ENCODE measurements at regions not wholly inside any gene's neighbourhood (a gene's known extent, or its start where the extent isn't known, plus 50 kb on each side); places are given as distances from the start of the nearest gene placed in this dataset.
"Not testable (repeated sequence)": the region's sequence is repeated elsewhere in the genome, so short reads cannot be mapped to it uniquely, and the experiment has no call there.

- not testable (repeated sequence) for DNase-seq
Observed at GRCh38 chr4:160365383-160365782, 1262.5 kb downstream of the RAPGEF2 start.

GRCh38 chr4:160370046-160370445 lies 1267.2 kb downstream of the RAPGEF2 start:
- no peak for DNase-seq

- no peak for DNase-seq
Observed at GRCh38 chr4:160371446-160371845, 1268.6 kb downstream of the RAPGEF2 start.

DNA sequence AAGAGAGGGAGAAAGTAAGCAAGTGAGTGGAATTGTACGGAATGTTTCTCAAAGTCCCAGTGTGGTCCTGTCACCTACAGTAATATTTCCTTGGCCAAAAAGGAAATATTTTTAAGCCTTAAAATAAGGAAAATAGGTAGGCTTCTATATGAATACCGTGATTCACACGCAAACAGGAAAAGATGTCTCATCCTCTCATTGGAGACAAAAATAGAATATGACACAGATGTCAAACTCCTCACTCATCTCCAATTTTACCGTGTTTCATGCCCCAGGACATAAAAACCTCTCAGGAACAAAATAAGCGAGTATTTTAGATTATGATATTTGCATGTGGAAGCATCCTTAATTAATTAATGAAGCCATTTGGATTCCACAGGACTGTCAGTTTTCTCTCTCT lies 1269.5 kb downstream of the RAPGEF2 start:
- DNase-seq: no peak

DNA sequence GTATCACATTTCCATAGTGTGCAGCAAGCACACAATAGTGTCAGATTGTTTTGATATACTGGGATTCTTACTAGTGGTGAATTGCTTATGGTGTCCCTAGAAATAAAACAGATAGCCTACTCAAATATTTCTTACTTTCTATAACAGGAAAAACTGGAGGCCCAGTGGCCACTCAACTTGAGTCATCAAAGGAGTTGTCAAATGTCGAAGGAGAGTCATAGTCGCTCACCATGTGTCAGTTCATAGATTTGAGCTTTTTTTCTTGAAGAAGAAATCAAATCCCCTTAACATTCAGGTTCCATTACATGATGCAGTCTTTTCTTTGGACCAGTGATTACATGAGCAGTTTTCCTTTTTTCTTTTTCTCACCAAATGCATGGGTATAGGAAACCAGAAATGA lies 1271.0 kb downstream of the RAPGEF2 start:
- DNase-seq: no peak

DNA sequence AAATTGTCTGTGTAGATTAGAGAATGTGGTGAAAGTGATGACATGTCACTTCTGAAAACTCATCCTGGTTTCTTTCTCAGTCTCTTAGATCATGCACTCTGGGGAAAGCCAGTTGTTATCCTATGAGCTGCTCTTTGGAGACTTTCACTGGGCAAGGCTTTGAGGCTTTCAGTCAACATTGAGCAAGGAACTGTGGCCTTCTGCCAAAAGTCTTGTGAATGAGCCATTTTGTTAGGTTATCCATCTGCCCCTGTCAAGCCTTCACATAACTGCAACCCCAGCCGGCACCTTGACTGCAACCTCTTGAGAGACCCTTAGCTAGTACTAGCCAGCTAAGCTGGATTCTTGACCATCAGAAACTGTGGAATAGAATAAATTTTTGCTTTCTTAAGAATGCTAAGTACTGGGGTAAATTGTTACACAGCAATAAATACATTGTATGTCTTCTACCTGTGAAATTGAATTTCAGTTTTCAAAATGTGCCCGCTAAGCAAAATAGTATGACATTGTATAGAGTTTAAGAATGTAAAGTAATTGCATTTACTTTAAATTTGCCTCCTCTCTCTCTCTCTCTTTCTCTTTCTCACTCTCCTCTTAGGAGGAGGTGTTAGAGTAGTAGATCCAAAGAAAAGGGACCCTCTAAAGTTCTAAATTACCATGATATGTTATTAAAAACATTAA lies 1273.0 kb downstream of the RAPGEF2 start:
- DNase-seq: no peak

- DNase-seq: no peak
Observed at GRCh38 chr4:160386846-160387245, 1284.0 kb downstream of the RAPGEF2 start.

DNA sequence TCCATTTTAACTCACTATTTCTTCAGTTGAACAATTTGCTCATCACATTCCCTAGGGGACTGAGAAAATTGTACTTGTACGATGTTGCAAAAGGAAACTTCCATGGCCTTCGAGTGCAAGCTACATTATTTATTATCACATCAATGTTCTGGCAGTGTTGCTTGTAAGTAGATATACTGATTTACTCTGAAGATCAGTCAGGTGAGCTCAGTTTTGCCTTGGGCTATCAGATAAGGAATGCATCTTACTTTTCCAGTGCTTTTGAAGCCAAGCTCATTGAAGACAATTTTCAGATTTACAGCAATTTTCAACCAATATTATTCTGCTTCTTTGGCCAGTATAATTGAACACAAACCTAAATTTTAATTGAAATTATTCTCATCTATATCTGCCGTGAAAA lies 1296.9 kb downstream of the RAPGEF2 start:
- no peak for DNase-seq

- no peak for DNase-seq
Observed at GRCh38 chr4:160403081-160403480, 1300.2 kb downstream of the RAPGEF2 start.

DNA sequence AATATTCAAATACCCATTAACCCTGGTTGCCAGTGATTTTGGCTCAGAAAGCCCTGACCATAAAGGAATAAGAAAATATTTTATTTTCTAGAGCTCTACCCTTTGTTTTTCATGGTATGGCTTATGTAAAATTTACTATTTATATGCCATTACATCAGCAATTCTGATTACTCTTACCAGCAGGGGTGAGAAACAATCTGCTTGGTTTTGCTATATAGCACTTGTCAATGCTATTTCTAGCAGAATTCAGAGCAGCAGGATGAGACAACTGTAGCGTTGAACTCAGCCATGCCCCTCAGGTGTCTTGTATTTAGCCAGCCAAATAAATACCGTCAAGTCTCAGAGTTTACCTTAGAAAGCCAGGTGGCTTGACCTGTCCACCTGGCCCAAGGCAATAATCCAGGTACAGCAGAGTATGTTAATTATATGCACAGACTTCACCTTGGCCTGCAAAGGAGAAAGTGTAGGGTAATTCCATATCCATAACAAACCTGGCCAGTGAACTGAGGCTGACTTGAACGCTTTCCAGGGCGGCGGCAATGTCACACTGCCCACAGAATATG lies 1303.5 kb downstream of the RAPGEF2 start:
- DNase-seq: no peak

DNA sequence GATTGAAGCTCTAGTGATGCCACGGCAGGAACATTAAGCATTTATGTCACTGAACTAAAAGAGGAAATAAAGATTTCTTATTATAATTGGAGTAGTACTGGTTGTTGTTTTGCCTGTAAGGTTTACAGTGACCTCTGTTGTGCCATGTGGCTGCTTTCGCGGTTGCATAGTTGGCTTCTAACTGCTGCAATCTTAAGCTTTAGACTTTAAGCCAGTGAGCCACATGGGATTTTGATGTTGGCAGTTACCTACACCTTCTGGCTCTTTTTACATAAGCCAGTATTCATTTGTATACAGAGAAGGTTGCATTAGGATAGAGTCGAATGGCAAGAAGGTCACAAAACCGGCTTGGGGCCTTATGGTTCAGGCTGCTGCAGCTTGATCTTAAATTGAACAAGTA lies 1311.6 kb downstream of the RAPGEF2 start:
- DNase-seq: no peak

GRCh38 chr4:160423879-160424451 lies 1321.1 kb downstream of the RAPGEF2 start:
- no peak for DNase-seq

DNA sequence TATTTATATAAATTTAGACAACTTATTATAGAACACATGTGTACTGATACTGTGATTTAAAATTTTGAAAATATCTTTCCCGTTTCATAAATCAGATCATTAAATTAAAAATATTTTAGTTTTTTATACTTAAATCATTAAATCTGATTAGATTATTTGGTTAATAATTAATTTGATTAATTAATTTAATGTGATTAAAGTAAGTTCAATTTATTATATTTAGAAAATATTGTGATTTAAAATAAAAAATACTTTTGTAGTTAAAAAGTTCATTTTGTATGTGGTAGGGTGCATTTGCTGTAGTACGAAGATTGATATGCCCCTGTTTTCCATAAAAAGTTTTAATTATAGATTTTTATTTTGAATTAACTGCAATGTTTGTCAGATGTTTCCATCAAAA lies 1323.4 kb downstream of the RAPGEF2 start:
- no peak for DNase-seq

DNA sequence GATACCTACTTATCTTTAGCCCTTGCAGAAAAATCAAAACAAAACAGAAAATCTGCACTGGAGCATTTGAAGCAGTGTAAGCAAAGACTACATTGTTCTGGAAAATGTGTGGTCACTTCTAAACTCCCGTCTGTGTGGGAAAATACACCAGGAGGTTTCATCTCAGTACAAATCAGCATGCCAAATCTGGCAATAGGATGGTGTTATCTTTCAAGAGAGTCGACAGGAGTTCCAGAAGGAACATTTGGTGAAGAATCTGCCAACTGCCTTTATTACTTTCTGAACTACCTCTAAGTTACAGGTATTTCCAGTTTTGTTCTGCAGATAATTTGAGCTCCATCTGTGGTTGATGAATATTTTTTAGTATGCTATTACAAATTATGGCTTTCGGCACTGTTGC lies 1348.0 kb downstream of the RAPGEF2 start:
- no peak for DNase-seq

- DNase-seq: not testable (repeated sequence)
Observed at GRCh38 chr4:160481696-160482690, 1379.1 kb downstream of the RAPGEF2 start.

DNA sequence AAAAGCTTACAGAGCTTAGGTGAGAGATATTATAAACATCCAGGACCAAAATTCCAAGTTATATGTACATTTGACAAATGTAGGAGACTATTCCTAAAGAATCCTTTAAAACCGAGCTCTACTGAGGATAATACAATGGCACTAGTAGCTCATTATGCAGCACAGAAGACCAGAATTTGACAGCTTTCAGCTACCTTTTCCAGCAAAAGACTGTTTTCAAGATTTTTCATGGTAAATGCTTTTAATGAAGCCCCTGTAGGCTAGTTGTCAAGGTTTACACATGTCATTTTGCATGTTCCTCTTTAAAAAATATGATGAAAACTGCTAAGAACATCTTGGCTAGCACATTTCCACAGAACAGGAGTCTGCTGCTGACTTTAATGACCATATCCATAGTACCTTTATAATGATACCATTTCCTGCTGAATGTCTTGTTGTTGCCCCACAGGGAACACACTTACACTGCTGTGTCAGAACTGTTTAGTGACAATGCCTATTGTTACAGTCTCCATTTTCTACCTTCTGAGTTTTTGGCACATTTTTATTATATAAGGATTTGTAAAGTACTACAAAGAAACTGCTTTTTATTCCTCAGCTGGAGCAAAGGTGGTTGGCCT lies 1382.3 kb downstream of the RAPGEF2 start:
- DNase-seq: no peak

- no peak for DNase-seq
Observed at GRCh38 chr4:160492181-160492580, 1389.3 kb downstream of the RAPGEF2 start.

GRCh38 chr4:160493206-160493605 lies 1390.3 kb downstream of the RAPGEF2 start:
- no peak for DNase-seq

DNA sequence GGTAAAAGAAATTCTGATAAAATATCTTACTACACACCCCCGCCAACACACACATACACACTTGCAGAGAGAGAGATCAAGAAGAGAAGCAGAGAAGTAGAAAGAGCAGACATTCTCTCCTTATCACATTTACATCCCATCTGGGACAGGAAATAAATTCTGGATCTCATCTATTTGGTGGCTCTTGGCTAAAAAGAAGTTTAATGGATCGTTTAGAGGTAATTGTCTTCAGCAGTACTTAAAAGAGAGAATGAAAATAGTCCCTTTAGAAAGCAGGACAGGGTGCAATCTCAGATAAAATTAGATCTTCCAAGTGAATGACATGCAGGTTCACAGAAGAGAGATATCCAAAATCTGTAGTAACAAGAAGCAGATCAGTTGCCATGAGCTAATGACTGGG lies 1392.5 kb downstream of the RAPGEF2 start:
- no peak for DNase-seq

DNA sequence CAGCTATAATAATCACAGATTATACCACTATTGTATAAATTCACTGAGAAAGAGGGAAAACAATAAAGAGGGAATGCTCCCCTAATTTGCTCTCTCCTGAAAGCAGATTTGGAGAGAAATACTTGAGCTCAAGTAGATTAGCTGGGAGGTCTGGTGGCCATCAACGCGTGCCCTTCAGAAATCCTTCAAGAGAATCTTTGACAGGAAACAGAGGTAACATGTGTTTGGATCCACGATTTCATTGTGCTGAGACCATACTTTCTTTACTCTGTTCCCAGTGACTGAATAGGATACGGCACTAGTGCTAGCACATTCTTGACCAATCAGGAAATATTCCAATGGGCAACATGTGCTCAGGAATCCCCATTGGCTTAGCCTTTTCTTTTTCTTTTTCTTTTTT lies 1395.3 kb downstream of the RAPGEF2 start:
- DNase-seq: no peak

DNA sequence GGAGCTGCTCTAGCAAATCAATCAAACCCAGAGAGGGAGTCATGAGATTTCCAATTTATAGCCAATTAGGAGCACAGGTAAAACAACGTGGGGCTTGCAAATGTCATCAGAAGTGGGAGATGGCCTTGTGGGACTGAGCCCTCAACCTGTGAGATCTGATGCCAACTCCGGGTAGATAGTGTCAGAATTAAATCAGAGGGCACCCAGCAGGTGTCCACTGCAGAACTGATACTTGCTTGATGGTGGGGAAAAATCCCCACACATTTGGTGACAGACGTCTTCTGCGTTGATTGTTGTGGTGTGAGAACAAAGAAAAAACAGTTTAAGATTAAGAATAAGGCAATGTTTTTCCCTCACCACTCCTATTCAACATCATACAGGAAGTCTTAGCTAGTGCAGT lies 1402.8 kb downstream of the RAPGEF2 start:
- DNase-seq: no peak

GRCh38 chr4:160510928-160511327 lies 1408.0 kb downstream of the RAPGEF2 start:
- DNase-seq: no peak

DNA sequence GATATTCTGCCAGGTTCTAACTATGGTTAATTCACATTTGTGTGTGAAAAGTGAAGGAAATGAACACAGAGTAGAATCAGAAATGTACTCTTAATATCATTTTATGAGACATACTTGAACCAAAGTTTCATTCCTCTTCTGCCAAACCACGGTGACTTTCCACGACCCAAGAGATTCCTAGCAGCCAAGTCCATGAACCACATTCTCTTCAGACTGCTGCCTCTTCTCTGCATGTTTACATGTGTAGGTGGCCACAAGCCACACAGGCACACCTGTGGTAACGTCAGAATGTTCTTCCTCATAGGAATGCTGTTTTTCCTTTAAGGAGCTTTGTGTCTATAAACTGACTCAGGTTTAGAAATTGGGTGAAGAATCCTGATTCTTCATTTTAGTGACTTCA lies 1411.2 kb downstream of the RAPGEF2 start:
- DNase-seq: no peak
